IMR-90 (cell line): ENCODE measurements at regions not wholly inside any gene's neighbourhood (a gene's known extent, or its start where the extent isn't known, plus 50 kb on each side); places are given as distances from the start of the nearest gene placed in this dataset.

Experiments used
- BHLHE40 ChIP-seq: fragments of 150-350 bp; IDR thresholded peaks from 2 replicates; pipeline ENCODE4 v1.6.1; 2016; ENCODE audit warnings: mild to moderate bottlenecking, low read depth, low read length
- CEBPB ChIP-seq: IDR thresholded peaks from 2 replicates; pipeline ENCODE4 v1.6.1; 2012; ENCODE audit warnings: low read depth, low read length, improper control_type of control experiment
- CHD1 ChIP-seq: IDR thresholded peaks from 2 replicates; pipeline ENCODE4 v1.6.1; 2012; ENCODE audit warnings: low read depth, low read length, improper control_type of control experiment
- CTCF ChIP-seq: conservative IDR thresholded peaks from 2 replicates; pipeline ENCODE4 v1.5.1; 2012; ENCODE audit warnings: mild to moderate bottlenecking, low read depth, low read length, improper control_type of control experiment
- FOS ChIP-seq: fragments of 150-350 bp; IDR thresholded peaks from 2 replicates; pipeline ENCODE4 v1.6.1; 2016; ENCODE audit warnings: low read depth, low read length
- MAFK ChIP-seq: IDR thresholded peaks from 2 replicates; pipeline ENCODE4 v1.6.1; 2012; ENCODE audit warnings: low read depth, low read length, improper control_type of control experiment
- MXI1 ChIP-seq: IDR thresholded peaks from 2 replicates; pipeline ENCODE4 v1.6.1; 2012; ENCODE audit warnings: low read depth, mild to moderate bottlenecking, low read length, moderate library complexity, borderline replicate concordance
- NFE2L2 ChIP-seq: fragments of 150-350 bp; IDR thresholded peaks from 2 replicates; pipeline ENCODE4 v1.6.1; 2016; ENCODE audit warnings: low read depth, mild to moderate bottlenecking, low read length
- POLR2A ChIP-seq: IDR thresholded peaks from 2 replicates; pipeline ENCODE4 v1.6.1; 2012; ENCODE audit warnings: mild to moderate bottlenecking, low read depth, low read length
- RAD21 ChIP-seq: IDR thresholded peaks from 2 replicates; pipeline ENCODE4 v1.6.1; 2012; ENCODE audit warnings: low read length, improper control_type of control experiment
- RFX5 ChIP-seq: IDR thresholded peaks from 2 replicates; pipeline ENCODE4 v1.8.0; 2012; ENCODE audit warnings: low read depth, mild to moderate bottlenecking, low read length, moderate library complexity
- SMC3 ChIP-seq: fragments of 150-350 bp; IDR thresholded peaks from 2 replicates; pipeline ENCODE4 v1.6.1; 2016; ENCODE audit warnings: low read depth, mild to moderate bottlenecking, antibody characterized with exemption, low read length, moderate library complexity

- TF ChIP-seq CTCF (no peak), CHD1 (no peak), RFX5 (no peak), POLR2A (no peak), MXI1 (no peak), BHLHE40 (no peak), FOS (no peak), MAFK (no peak), RAD21 (no peak), CEBPB (no peak), NFE2L2 (no peak), SMC3 (no peak)
Measured at GRCh38 chr5:164350236-164350635, 844.8 kb downstream of the MAT2B start.
